Panc1 (cell line): ENCODE measurements at regions not wholly inside any gene's neighbourhood (a gene's known extent, or its start where the extent isn't known, plus 50 kb on each side); places are given as distances from the start of the nearest gene placed in this dataset.

ENCODE experiments used
- ATAC-seq: fragments of 200-7000 bp; cut with Tn5 transposase; 2 replicates; pipeline ENCODE4 v1.9.1; 2020; ENCODE audit warnings: mild to moderate bottlenecking, moderate library complexity
- BruUV-seq: library from RNA; stranded (reverse); fragments of 400-500 nt; replicated peaks from 2 replicates; lab custom pipeline; 2021; lab: Mats Ljungman, UMichigan
- CTCF ChIA-PET: fragments of 300-600 bp; sonication (Branson Sonifier 250); formaldehyde crosslinking; loops from one replicate; lab custom pipeline; 2022; ENCODE audit warnings: antibody characterized with exemption; lab: Charles Lee
- POLR2A ChIA-PET: fragments of 300-600 bp; sonication (Branson Sonifier 250); formaldehyde crosslinking; loops from one replicate; lab custom pipeline; 2022; ENCODE audit warnings: antibody characterized with exemption; lab: Charles Lee
- DNase-seq: peaks from one replicate; pipeline ENCODE4 v3.0.0-alpha.2; 2010; ENCODE audit warnings: low read depth, low spot score
- H3K27ac ChIP-seq: 2 replicates; pipeline ENCODE4 v1.5.1; 2011; ENCODE audit warnings: mild to moderate bottlenecking, low read length, inconsistent platforms
- H3K27me3 ChIP-seq: fragments of 200-500 bp; sonication (Bioruptor generic); 2 replicates; pipeline ENCODE4 v1.6.0; 2014; ENCODE audit warnings: low read length, inconsistent platforms; ENCODE audit not compliant: control insufficient read depth, insufficient read depth
- H3K36me3 ChIP-seq: fragments of 200-500 bp; sonication (Bioruptor generic); 2 replicates; pipeline ENCODE4 v1.5.1; 2014; ENCODE audit warnings: inconsistent platforms, mild to moderate bottlenecking, low read length, moderate library complexity; ENCODE audit not compliant: control insufficient read depth, insufficient read depth
- H3K4me1 ChIP-seq: 2 replicates; pipeline ENCODE4 v1.5.1; 2011; ENCODE audit warnings: inconsistent platforms, mild to moderate bottlenecking, low read length, moderate library complexity; ENCODE audit not compliant: control insufficient read depth, insufficient read depth
- H3K4me3 ChIP-seq, 2 experiments: 2 replicates each; pipeline ENCODE4 v1.5.1; 2011 to 2012; ENCODE audit warnings: low read depth in 2 of 2, low read length in 2 of 2, mild to moderate bottlenecking in 2 of 2, inconsistent platforms in 1 of 2, moderate library complexity in 1 of 2
- H3K9me3 ChIP-seq: fragments of 200-500 bp; sonication (Bioruptor generic); 2 replicates; pipeline ENCODE4 v1.5.1; 2014; ENCODE audit warnings: low read depth, mild to moderate bottlenecking, inconsistent platforms, low read length, moderate library complexity; ENCODE audit not compliant: control insufficient read depth, insufficient read depth
- POLR2AphosphoS5 ChIP-seq: IDR thresholded peaks from 2 replicates; pipeline ENCODE4 v1.6.1; 2012; ENCODE audit warnings: mild to moderate bottlenecking, low read depth, low read length, moderate library complexity
- SIN3A ChIP-seq: IDR thresholded peaks from 2 replicates; pipeline ENCODE4 v1.6.1; 2012; ENCODE audit warnings: low read depth, mild to moderate bottlenecking, low read length, moderate library complexity, borderline replicate concordance; ENCODE audit not compliant: insufficient read depth
- TCF7L2 ChIP-seq: IDR thresholded peaks from 2 replicates; pipeline ENCODE4 v1.6.1; 2011; ENCODE audit warnings: mild to moderate bottlenecking, low read depth, low read length, inconsistent platforms
- in situ Hi-C: cut with HindIII; loops from 2 replicates; pipeline ENCODE4 v1.10.0; 2016; ENCODE audit warnings: low sequenced_read_pairs, low pct_unique_long_range_greater_than_20kb
- intact Hi-C: fragments of 100-400 bp; cut with micrococcal nuclease; formaldehyde crosslinking; loops from one replicate; pipeline ENCODE4 v1.10.0; 2022; ENCODE audit not compliant: unreplicated experiment
- TF ChIP-seq, protein P1 (sequence below): fragments of 450-650 bp; IDR thresholded peaks from 2 replicates; pipeline ENCODE4 v1.5.1; 2017; ENCODE audit warnings: mild to moderate bottlenecking
- TF ChIP-seq, protein P2 (sequence below), 2 experiments: IDR thresholded peaks; 2 replicates each; pipeline ENCODE4 v1.6.1; 2011 to 2012; ENCODE audit warnings: low read depth in 2 of 2, control low read depth in 1 of 2, low read length in 1 of 2, mild to moderate bottlenecking in 1 of 2, moderate library complexity in 1 of 2; ENCODE audit not compliant: insufficient read depth in 1 of 2

DNA sequence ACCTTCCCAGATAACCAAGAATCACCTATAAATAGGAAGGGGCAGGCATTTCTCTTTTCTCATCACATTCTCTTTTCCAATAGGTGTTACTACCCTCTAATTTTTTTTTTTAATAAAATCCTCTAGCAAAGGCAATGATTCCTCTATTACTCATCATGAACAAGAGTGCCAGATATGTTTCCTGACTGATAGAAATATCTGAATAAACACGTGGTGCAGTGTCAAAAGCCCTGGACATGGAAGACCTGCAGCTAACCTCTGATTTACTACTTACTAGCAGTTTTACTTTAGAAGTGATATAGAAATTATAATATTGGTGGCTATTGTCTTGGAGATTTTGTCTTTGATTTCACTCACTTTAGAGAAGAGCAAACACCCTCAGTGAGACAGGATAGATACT is 194.6 kb upstream of the SAMSN1 start:
- ATAC-seq (no peak), DNase-seq (no peak)
- H3K4me1 ChIP-seq = no peaks in the 10 kb centered on the region
- no peak overlapping the region for H3K4me3 ChIP-seq
- in situ Hi-C loops (no loop called here), intact Hi-C loops (no loop called here)
- H3K27me3 ChIP-seq = no peaks in the 10 kb centered on the region
- no peak for TF ChIP-seq POLR2AphosphoS5
- TF ChIP-seq, protein P1, sequence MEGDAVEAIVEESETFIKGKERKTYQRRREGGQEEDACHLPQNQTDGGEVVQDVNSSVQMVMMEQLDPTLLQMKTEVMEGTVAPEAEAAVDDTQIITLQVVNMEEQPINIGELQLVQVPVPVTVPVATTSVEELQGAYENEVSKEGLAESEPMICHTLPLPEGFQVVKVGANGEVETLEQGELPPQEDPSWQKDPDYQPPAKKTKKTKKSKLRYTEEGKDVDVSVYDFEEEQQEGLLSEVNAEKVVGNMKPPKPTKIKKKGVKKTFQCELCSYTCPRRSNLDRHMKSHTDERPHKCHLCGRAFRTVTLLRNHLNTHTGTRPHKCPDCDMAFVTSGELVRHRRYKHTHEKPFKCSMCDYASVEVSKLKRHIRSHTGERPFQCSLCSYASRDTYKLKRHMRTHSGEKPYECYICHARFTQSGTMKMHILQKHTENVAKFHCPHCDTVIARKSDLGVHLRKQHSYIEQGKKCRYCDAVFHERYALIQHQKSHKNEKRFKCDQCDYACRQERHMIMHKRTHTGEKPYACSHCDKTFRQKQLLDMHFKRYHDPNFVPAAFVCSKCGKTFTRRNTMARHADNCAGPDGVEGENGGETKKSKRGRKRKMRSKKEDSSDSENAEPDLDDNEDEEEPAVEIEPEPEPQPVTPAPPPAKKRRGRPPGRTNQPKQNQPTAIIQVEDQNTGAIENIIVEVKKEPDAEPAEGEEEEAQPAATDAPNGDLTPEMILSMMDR = no peak
- TF ChIP-seq SIN3A = no peak
- no peak for TF ChIP-seq TCF7L2
- TF ChIP-seq, protein P2, sequence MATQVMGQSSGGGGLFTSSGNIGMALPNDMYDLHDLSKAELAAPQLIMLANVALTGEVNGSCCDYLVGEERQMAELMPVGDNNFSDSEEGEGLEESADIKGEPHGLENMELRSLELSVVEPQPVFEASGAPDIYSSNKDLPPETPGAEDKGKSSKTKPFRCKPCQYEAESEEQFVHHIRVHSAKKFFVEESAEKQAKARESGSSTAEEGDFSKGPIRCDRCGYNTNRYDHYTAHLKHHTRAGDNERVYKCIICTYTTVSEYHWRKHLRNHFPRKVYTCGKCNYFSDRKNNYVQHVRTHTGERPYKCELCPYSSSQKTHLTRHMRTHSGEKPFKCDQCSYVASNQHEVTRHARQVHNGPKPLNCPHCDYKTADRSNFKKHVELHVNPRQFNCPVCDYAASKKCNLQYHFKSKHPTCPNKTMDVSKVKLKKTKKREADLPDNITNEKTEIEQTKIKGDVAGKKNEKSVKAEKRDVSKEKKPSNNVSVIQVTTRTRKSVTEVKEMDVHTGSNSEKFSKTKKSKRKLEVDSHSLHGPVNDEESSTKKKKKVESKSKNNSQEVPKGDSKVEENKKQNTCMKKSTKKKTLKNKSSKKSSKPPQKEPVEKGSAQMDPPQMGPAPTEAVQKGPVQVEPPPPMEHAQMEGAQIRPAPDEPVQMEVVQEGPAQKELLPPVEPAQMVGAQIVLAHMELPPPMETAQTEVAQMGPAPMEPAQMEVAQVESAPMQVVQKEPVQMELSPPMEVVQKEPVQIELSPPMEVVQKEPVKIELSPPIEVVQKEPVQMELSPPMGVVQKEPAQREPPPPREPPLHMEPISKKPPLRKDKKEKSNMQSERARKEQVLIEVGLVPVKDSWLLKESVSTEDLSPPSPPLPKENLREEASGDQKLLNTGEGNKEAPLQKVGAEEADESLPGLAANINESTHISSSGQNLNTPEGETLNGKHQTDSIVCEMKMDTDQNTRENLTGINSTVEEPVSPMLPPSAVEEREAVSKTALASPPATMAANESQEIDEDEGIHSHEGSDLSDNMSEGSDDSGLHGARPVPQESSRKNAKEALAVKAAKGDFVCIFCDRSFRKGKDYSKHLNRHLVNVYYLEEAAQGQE (IDR thresholded peaks at IDR 0.05; ENCODE audit: insufficient read depth in 1 of 2, low read depth in 2 of 2, low read length in 1 of 2) = no peak
- H3K9me3 ChIP-seq = no peaks in the 10 kb centered on the region
- ChIA-PET POLR2A (no interaction called here), CTCF (no interaction called here)
- H3K27ac ChIP-seq = no peak overlapping the region
- no TSS peak for BruUV-seq
- H3K36me3 ChIP-seq = no peaks in the 10 kb centered on the region

DNA sequence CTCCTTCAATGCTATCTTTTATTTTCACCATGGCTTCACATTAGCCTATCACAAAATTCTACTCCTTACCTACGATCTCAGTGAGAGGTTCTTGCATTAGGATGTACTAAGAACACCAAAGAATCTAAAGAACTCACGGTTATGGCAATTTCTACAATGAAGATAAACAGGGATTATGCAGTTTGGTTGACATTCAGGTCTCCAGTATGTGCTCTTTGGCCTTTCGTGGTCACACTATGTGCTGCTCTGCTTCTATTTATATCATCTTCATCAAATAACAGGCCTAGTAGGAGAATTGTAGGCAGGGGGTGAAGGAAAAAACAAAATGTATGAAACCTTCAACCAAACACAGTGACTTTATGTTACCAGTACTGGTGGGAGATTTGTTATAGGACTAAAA is 194.0 kb upstream of the SAMSN1 start:
- no TSS peak for BruUV-seq
- Histone ChIP-seq H3K27ac (no peak overlapping the region), H3K36me3 (no peaks in the 10 kb centered on the region), H3K4me3 (no peak overlapping the region), H3K4me1 (no peaks in the 10 kb centered on the region), H3K9me3 (no peaks in the 10 kb centered on the region), H3K27me3 (no peaks in the 10 kb centered on the region)
- no peak for DNase-seq
- in situ Hi-C loops (no loop called here), intact Hi-C loops (no loop called here)
- ChIA-PET POLR2A (no interaction called here), CTCF (no interaction called here)
- no peak for ATAC-seq
- no peak for TF ChIP-seq SIN3A
- TF ChIP-seq POLR2AphosphoS5 = no peak
- TF ChIP-seq, protein P2 (IDR thresholded peaks at IDR 0.05; ENCODE audit: insufficient read depth in 1 of 2, low read depth in 2 of 2, low read length in 1 of 2) = no peak
- TF ChIP-seq TCF7L2 = no peak
- TF ChIP-seq, protein P1 = no peak
